Globus pallidus (tissue), 1 donor: ENCODE measurements at regions not wholly inside any gene's neighbourhood (a gene's known extent, or its start where the extent isn't known, plus 50 kb on each side); places are given as distances from the start of the nearest gene placed in this dataset.
"Not testable (repeated sequence)": the region's sequence is repeated elsewhere in the genome, so short reads cannot be mapped to it uniquely, and the experiment has no call there.

Source experiments
- DNase-seq: peaks from one replicate; pipeline ENCODE4 v3.0.0-alpha.2; 2015; ENCODE audit warnings: low spot score

DNA sequence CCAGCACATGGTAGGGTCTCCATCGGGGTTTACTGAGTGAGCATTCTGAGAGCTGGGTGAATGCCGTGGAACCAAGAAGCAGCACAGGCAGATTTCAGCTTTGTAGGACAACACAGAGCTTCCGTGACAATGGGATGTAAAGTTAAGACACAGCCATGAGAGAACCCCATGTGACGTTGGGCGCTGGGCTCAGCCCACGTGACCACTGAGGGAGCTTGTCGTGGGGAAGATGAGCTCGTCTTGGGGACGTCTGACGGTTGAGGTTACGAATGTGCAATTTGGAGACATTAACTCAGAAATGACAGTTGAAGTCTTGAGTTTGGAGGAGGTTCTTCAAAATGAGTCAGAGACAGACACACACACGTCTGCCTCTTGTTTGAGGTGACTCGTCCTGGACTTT lies 51.5 kb upstream of the MUC20 start:
- DNase-seq: not testable (repeated sequence)

GRCh38 chr3:195668131-195668766 lies 52.5 kb upstream of the MUC20 start:
- not testable (repeated sequence) for DNase-seq

GRCh38 chr3:195665311-195665710 lies 55.5 kb upstream of the MUC20 start:
- DNase-seq: not testable (repeated sequence)

GRCh38 chr3:195664131-195664530 lies 56.6 kb upstream of the MUC20 start:
- not testable (repeated sequence) for DNase-seq

- DNase-seq: not testable (repeated sequence)
Measured at GRCh38 chr3:195659136-195659533, 61.6 kb upstream of the MUC20 start.

- DNase-seq: not testable (repeated sequence)
Measured at GRCh38 chr3:195658381-195659135, 62.2 kb upstream of the MUC20 start.

DNA sequence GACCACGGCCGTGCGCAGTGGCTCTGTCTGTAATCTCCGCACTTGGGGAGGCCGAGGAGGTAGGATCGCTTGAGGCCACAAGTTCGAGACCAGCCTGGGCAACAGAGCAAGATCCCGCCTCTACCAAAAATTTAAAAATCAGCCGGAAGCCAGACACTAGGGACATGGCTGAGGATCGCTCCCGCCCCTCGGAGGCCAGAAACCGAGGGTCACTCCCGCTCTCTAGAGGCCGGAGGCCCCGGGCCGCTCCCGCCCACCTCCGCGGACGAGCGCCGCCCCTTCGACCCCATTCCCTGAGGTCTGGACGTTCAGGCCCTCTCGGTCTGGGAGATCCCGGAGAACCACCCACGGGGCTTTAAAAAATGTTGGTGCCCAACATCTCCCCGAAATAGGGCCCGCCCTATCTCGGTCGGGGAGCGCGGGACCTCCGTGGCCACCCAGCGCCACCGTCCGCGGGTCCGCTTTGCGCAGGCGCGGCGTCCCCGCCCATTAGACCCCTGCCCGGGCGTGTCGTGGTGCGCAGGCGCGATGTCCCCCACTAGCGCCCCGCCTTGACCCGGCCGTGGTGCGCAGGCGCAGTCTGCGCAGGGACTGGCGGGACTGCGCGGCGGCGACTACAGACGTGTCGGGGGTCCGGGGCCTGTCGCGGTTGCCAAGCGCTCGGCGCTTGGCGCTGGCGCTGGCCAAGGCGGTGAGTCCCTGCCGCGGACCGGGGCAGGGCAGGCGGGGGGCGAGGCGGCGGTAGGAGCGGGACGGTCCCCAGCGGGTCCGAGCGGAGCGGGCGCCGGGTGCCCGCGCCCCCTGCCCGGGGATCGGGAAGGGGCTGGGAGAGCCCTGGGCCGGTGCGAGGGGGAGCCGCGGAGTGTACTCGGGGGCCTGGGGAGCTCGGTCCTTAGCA lies 63.1 kb upstream of the MUC20 start:
- peak; percentile 84 for DNase-seq

DNA sequence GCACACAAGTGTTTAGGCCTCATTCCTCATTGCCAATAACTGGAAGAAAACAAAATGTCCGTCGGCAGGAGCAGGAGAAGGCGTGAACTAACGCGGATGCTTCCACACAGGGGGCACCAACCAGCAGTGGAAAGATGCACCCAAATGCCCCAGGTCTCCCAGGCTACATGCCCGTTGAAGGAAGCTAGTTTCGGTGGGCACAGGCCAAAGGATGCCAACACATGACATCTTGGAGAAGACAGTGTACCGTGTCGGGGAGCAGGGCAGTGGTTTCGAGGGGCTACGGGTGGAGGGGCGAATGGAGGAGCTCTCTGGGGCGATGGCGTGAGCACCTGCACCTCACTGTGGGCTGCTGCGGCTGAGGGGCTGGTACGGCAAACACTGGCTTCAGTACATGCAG lies 64.7 kb upstream of the MUC20 start:
- DNase-seq: not testable (repeated sequence)

DNA sequence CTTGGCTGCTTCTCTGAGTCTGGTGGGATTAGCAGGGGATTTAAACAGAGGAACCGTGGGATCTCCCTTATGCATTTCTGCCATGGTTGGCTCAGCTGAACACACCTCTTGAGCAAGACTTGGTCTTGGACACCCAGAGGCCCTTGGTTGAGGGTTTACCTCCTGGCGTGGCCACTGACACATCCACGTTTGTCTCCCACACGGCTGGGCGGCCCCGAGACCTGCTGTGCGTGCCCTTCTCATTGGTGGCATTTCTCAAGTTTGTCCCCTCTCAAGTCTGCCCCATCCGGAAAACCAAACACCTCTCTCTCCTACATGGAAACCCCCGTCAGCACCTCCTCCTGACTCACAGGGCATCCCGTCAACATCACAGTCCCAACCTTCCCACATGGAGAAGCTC lies 66.0 kb upstream of the MUC20 start:
- DNase-seq: not testable (repeated sequence)

GRCh38 chr3:195654138-195654537 lies 66.6 kb upstream of the MUC20 start:
- not testable (repeated sequence) for DNase-seq

GRCh38 chr3:195653641-195654040 lies 67.1 kb upstream of the MUC20 start:
- not testable (repeated sequence) for DNase-seq

DNA sequence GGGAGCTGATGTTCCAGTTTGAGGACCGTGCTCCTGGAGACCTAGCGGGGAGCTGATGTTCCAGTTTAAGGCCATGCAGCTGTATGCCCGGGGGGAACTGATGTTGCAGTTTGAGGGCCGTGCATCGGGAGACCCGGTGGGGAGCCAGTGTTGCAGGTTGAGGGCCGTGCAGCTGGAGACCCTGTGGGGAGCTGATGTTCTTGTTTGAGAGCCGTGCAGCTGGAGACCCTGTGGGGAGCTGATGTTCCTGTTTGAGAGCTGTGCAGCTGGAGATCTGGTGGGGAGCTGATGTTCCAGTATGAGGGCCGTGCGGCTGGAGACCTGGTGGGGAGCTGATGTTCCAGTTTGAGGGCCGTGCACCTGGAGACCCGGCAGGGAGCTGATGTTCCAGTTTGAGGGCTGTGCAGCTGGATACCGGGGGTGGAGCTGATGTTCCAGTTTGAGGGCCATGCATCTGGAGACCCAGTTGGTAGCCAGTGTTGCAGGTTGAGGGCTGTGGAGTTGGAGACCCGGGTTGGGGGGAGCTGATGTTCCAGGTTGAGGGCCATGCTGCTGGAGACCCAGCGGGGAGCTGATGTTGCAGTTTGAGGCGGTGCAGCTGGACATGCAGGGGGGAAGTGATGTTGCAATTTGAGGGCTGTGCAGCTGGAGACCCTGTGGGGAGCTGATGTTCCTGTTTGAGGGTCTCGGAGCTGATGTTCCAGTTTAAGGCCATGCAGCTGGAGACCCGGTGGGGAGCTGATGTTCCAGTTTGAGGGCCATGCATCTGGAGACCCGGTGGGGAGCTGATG lies 64.4 kb upstream of the APOD start:
- not testable (repeated sequence) for DNase-seq

GRCh38 chr3:195645872-195646271 lies 62.1 kb upstream of the APOD start:
- not testable (repeated sequence) for DNase-seq

GRCh38 chr3:195643245-195643644 lies 59.5 kb upstream of the APOD start:
- DNase-seq: not testable (repeated sequence)

GRCh38 chr3:195642311-195642710 lies 58.6 kb upstream of the APOD start:
- not testable (repeated sequence) for DNase-seq

DNA sequence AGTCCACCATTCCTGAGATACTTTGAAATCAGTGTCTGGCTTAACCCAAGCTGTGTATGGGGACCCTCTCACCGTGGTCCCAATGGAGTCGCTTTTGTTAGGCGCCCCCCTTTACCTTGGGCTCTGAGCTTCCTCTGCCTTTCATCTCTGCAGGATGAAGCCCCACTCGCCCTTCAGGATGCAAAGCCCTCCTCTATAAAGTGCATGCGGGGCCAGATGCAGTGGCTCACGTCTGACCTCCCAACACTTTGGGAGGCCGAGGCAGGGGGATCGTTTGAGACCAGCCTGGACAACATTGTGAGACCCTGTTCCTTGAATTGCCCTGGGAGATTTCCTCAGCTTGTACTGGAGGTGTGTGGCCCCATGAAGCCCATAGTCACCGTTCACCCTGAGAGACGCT lies 54.7 kb upstream of the APOD start:
- DNase-seq: not testable (repeated sequence)

- not testable (repeated sequence) for DNase-seq
Measured at GRCh38 chr3:195637473-195638233, 53.9 kb upstream of the APOD start.

DNA sequence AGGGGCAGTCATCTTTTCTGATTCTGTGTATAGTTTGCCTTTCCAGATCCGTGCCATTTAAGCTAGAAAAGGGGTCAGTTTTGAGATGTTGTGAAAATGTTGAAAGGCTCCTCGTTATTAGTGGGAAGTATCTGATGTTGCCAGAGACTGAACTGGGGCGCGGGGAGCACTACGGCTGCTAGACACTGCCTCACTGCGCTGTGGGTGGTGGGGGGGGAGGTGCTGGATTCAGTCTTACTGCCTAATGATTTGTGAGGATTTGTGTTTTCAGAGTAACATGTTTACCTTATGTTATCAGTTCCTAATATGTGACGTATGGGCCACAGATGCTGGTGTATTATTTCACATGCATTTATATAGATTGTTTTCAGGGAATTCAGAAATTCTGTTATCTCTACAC lies 53.3 kb upstream of the APOD start:
- not testable (repeated sequence) for DNase-seq

GRCh38 chr3:195635898-195636685 lies 52.4 kb upstream of the APOD start:
- not testable (repeated sequence) for DNase-seq
